Activated CD4-positive, alpha-beta memory T cell treated with anti-CD3 and anti-CD28 coated beads, Interleukin-2, amount 10 ng/mL, durations not matched to agents 7 days and 5 days (primary cell): ENCODE measurements at regions not wholly inside any gene's neighbourhood (a gene's known extent, or its start where the extent isn't known, plus 50 kb on each side); places are given as distances from the start of the nearest gene placed in this dataset.
"Not testable (repeated sequence)": the region's sequence is repeated elsewhere in the genome, so short reads cannot be mapped to it uniquely, and the experiment has no call there.

Source experiments
- CTCF ChIA-PET: fragments of 350-600 bp; sonication (Branson Sonifier 250); formaldehyde crosslinking; loops from one replicate; lab custom pipeline; 2021; ENCODE audit warnings: antibody characterized with exemption, inconsistent platforms; lab: Charles Lee
- POLR2A ChIA-PET: fragments of 350-600 bp; sonication (Branson Sonifier 250); formaldehyde crosslinking; loops from one replicate; lab custom pipeline; 2021; ENCODE audit warnings: antibody characterized with exemption; lab: Charles Lee
- DNase-seq: peaks from one replicate; pipeline ENCODE4 v3.0.0-alpha.2; 2020
- H3K27ac Mint-ChIP-seq: one replicate; pipeline ENCODE4 v1.8.0; 2021; ENCODE audit warnings: mild to moderate bottlenecking, mixed read lengths
- H3K27me3 Mint-ChIP-seq: one replicate; pipeline ENCODE4 v1.8.0; 2021; ENCODE audit warnings: mixed read lengths
- H3K36me3 Mint-ChIP-seq: one replicate; pipeline ENCODE4 v1.8.0; 2021; ENCODE audit warnings: low read depth, mixed read lengths
- H3K4me1 Mint-ChIP-seq: one replicate; pipeline ENCODE4 v1.8.0; 2021; ENCODE audit warnings: mixed read lengths
- H3K4me3 Mint-ChIP-seq: one replicate; pipeline ENCODE4 v1.8.0; 2021; ENCODE audit warnings: mild to moderate bottlenecking, mixed read lengths
- H3K9me3 Mint-ChIP-seq: one replicate; pipeline ENCODE4 v1.8.0; 2021; ENCODE audit warnings: mixed read lengths

- Mint-ChIP-seq H3K27me3 (peaks cover 81% of the 10 kb centered on the region), H3K4me3 (peak overlapping the region; percentile 53), H3K9me3 (no peaks in the 10 kb centered on the region), H3K4me1 (peaks cover 44% of the 10 kb centered on the region), H3K36me3 (no peaks in the 10 kb centered on the region), H3K27ac (no peak overlapping the region)
- ChIA-PET CTCF (interaction anchor here (0.8 kb wide), 1 partner anchor 164 kb away, joined by 3 read pairs; no protein-coding TSS in a partner anchor), POLR2A (interaction anchor here (0.9 to 1.6 kb wide), 3 partner anchors 37 to 959 kb away, joined by 3 to 5 read pairs (median 4); partner anchors contain the start of gene CHD1L)
- no peak for DNase-seq
These were observed 92.8 kb downstream of the PRKAB2 start for GRCh38 chr1:147079400-147080005.

DNA sequence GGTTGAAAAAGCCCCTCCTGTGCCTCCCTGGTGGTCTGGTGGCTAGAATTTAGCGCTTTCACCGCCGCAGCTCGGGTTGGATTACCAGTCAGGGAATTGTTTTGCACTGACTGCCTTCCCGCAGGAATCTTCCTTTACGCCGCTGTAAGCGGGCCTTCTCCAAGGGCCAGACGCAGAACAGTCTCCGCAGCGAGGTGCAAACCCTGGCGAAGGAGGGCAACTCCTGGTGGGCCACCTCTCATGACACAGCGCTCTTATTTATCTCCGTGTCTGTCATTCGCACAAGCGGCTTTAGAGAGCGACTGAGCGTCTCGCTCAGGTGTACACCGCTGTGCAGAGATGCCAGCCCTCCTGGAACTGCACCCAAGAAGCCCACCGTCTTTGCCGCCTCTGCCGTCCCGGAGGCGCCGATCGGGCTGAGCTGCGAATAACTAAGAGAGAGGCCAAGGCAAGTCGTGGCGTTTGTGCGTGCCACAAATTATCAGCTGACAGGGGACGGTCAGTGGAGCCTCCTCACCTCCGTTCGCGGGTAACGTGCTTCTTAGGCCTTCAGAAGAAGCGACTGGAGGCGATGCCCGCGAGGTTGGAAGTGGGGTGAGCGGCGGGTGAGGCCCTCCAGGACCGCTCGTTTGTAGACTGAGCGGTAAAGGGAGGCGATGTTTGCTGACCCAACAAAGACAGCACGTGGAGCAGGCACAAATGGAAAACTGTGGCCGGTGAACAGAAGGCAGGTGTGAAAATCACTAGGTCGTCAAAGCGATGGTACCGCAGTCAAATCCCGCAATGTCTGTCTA lies 93.5 kb downstream of the PRKAB2 start:
- CTCF ChIA-PET, result no interaction called here
- peaks cover 85% of the 10 kb centered on the region for H3K27me3 Mint-ChIP-seq
- no peaks in the 10 kb centered on the region for H3K9me3 Mint-ChIP-seq

GRCh38 chr1:147077936-147078605 lies 94.2 kb downstream of the PRKAB2 start:
- Mint-ChIP-seq H3K9me3 (no peaks in the 10 kb centered on the region), H3K36me3 (peaks cover 4% of the 10 kb centered on the region), H3K27me3 (peaks cover 85% of the 10 kb centered on the region), H3K4me1 (peaks cover 40% of the 10 kb centered on the region), H3K4me3 (no peak overlapping the region), H3K27ac (no peak overlapping the region)
- ChIA-PET POLR2A (no interaction called here), CTCF (no interaction called here)
- DNase-seq, result no peak

More for the DNA sequence above, 93.5 kb downstream of the PRKAB2 start:
- POLR2A ChIA-PET, result no interaction called here
- no peak overlapping the region for H3K4me3 Mint-ChIP-seq
- no peak overlapping the region for H3K27ac Mint-ChIP-seq
- H3K4me1 Mint-ChIP-seq, result peaks cover 40% of the 10 kb centered on the region
- no peak for DNase-seq
- H3K36me3 Mint-ChIP-seq, result no peaks in the 10 kb centered on the region

GRCh38 chr1:147077523-147077922 lies 94.7 kb downstream of the PRKAB2 start:
- peaks cover 85% of the 10 kb centered on the region for H3K27me3 Mint-ChIP-seq
- peaks cover 4% of the 10 kb centered on the region for H3K36me3 Mint-ChIP-seq
- peaks cover 40% of the 10 kb centered on the region for H3K4me1 Mint-ChIP-seq
- DNase-seq, result no peak
- no peak overlapping the region for H3K4me3 Mint-ChIP-seq
- H3K27ac Mint-ChIP-seq, result no peak overlapping the region
- CTCF ChIA-PET, result no interaction called here
- H3K9me3 Mint-ChIP-seq, result no peaks in the 10 kb centered on the region
- POLR2A ChIA-PET, result no interaction called here

DNA sequence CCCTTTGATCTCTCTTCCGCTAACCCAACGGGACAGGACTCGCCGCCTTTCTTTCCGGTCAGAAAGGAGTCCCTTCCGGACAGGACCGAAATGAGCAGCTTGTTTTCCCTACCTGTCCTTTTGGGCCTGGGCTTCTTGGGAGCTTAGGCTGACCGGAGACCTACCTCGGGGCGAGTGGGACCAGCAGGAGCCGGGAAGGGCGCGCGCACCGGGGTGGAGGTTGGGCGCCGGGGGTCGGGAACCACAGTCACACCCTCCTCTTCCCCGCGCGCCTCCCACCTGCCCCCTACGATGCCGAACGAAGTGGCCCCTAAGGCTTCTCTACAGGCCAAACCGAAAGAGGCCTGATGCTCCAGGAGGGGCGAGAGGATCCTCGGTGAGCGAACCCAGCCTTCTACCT lies 95.2 kb downstream of the PRKAB2 start:
- Mint-ChIP-seq H3K27ac (no peak overlapping the region), H3K27me3 (peaks cover 86% of the 10 kb centered on the region), H3K4me3 (no peak overlapping the region), H3K4me1 (peaks cover 37% of the 10 kb centered on the region), H3K36me3 (peaks cover 4% of the 10 kb centered on the region), H3K9me3 (no peaks in the 10 kb centered on the region)
- POLR2A ChIA-PET, result no interaction called here
- no peak for DNase-seq
- CTCF ChIA-PET, result no interaction called here

- Mint-ChIP-seq H3K27ac (no peak overlapping the region), H3K4me1 (peaks cover 39% of the 10 kb centered on the region), H3K9me3 (no peaks in the 10 kb centered on the region), H3K36me3 (peaks cover 4% of the 10 kb centered on the region), H3K4me3 (no peak overlapping the region), H3K27me3 (peaks cover 90% of the 10 kb centered on the region)
- ChIA-PET POLR2A (interaction anchor here (1.6 kb wide), 1 partner anchor 8 kb away, joined by 10 read pairs; no protein-coding TSS in a partner anchor), CTCF (no interaction called here)
- no peak for DNase-seq
These were observed 95.8 kb downstream of the PRKAB2 start for GRCh38 chr1:147076442-147076841.

GRCh38 chr1:147072482-147073432 lies 99.5 kb downstream of the PRKAB2 start:
- no peak for DNase-seq
- Mint-ChIP-seq H3K27me3 (peaks cover 65% of the 10 kb centered on the region), H3K9me3 (peaks cover 3% of the 10 kb centered on the region), H3K36me3 (peaks cover 6% of the 10 kb centered on the region), H3K4me3 (peak overlapping the region; percentile 66), H3K27ac (no peak overlapping the region), H3K4me1 (peaks cover 26% of the 10 kb centered on the region)
- POLR2A ChIA-PET, result interaction anchor here (1.7 kb wide), 1 partner anchor 12 kb away, joined by 13 read pairs; no protein-coding TSS in a partner anchor
- CTCF ChIA-PET, result interaction anchor here (1.0 kb wide), 1 partner anchor 12 kb away, joined by 4 read pairs; no protein-coding TSS in a partner anchor

DNA sequence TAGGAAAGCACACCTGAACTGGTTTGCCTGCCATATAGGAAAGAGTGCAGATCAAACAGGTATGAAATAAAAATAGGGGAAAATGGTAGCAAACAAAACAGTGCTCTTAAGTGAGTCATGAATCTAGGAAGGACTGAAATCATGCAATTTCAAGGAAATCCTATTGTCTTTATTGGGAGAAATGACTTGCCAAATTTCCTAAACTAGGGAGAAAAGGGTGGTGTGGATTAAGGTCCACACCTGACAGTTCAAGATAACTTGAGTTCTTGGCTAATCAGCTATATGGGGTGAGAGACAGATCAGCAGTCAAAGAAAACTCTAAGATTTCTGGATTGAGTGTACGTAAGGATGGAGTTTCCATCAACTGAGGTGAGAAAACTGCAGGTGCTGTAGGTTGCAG lies 101.1 kb downstream of the PRKAB2 start:
- ChIA-PET CTCF (no interaction called here), POLR2A (interaction anchor here (1.4 kb wide), 1 partner anchor 13 kb away, joined by 5 read pairs; no protein-coding TSS in a partner anchor)
- Mint-ChIP-seq H3K4me1 (peaks cover 26% of the 10 kb centered on the region), H3K4me3 (no peak overlapping the region), H3K9me3 (peaks cover 3% of the 10 kb centered on the region), H3K27ac (no peak overlapping the region), H3K27me3 (peaks cover 57% of the 10 kb centered on the region), H3K36me3 (peaks cover 6% of the 10 kb centered on the region)
- DNase-seq, result no peak

- no peak overlapping the region for H3K27ac Mint-ChIP-seq
- H3K4me1 Mint-ChIP-seq, result no peaks in the 10 kb centered on the region
- peaks cover 4% of the 10 kb centered on the region for H3K36me3 Mint-ChIP-seq
- no peak for DNase-seq
- CTCF ChIA-PET, result no interaction called here
- POLR2A ChIA-PET, result no interaction called here
- H3K4me3 Mint-ChIP-seq, result no peak overlapping the region
- H3K9me3 Mint-ChIP-seq, result peaks cover 5% of the 10 kb centered on the region
- H3K27me3 Mint-ChIP-seq, result peaks cover 23% of the 10 kb centered on the region
These were observed 109.3 kb downstream of the PRKAB2 start for GRCh38 chr1:147062956-147063355.

DNA sequence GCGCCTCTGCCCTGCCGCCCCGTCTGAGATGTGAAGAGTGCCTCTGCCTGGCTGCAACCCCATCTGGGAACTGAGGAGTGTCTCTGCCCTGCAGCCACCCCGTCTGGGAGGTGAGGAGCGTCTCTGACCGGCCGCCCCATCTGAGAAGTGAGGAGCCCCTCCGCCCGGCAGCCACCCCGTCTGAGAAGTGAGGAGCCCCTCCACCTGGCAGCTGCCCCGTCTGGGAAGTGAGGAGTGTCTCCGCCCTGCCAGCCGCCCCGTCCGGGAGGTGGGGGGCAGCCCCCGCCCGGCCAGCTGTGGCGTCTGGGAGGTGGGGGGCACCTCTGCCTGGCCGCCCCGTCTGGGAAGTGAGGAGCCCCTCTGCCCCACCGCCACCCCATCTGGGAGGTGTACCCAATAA lies 110.4 kb downstream of the PRKAB2 start:
- H3K9me3 Mint-ChIP-seq, DNase-seq, H3K27ac Mint-ChIP-seq, POLR2A ChIA-PET, H3K36me3 Mint-ChIP-seq, CTCF ChIA-PET, H3K4me1 Mint-ChIP-seq, H3K4me3 Mint-ChIP-seq: not testable (repeated sequence)
- H3K27me3 Mint-ChIP-seq, result peaks cover 23% of the 10 kb centered on the region

DNA sequence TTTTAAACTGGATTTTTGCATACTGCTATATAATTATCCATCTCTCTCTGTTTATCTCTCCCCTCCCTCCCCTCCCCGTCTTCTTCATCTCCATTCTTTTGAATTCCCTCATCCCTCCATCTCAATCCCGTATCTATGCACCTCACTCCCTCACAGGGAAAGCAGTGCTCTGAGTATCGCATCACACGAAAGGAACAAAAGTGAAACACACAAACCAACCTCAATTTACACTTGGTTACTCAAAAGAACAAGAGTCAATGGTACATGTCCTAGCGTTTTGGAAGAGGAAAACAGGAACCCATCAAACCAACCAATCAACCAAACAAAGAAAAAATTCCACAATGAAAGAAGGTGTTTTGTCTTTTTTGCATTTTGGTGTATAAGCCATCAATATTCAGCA lies 115.1 kb downstream of the NBPF12 start:
- ChIA-PET CTCF (no interaction called here), POLR2A (no interaction called here)
- Mint-ChIP-seq H3K36me3 (peaks cover under 1% of the 10 kb centered on the region), H3K27me3 (peaks cover 1% of the 10 kb centered on the region), H3K4me1 (peaks cover 9% of the 10 kb centered on the region), H3K9me3 (peaks cover 1% of the 10 kb centered on the region), H3K4me3 (no peak overlapping the region), H3K27ac (no peak overlapping the region)
- DNase-seq, result no peak

DNA sequence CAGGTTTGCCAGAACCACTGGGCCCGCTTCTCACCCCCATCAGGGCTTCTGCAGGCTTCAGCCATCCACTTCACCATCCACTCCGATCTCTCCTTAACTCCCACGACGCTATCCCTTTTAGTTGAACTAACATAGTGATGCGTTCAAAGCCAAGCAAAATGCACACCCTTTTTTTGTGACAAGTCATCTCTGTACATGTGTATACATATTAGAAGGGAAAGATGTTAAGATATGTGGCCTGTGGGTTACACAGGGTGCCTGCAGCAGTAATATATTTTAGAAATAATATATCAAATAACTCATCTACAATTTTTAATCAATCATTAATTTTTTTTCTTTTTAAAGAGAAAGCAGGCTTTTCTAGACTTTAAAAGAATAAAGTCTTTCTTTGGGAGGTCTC lies 114.6 kb downstream of the NBPF12 start:
- Mint-ChIP-seq H3K9me3 (no peaks in the 10 kb centered on the region), H3K27ac (no peak overlapping the region), H3K4me3 (no peak overlapping the region), H3K4me1 (peaks cover 12% of the 10 kb centered on the region), H3K36me3 (no peaks in the 10 kb centered on the region), H3K27me3 (peaks cover 1% of the 10 kb centered on the region)
- DNase-seq, result no peak
- ChIA-PET POLR2A (interaction anchor here (1.8 kb wide), 1 partner anchor 32 kb away, joined by 3 read pairs; no protein-coding TSS in a partner anchor), CTCF (no interaction called here)
